ENCODE measurements at regions not wholly inside any gene's neighbourhood (a gene's known extent, or its start where the extent isn't known, plus 50 kb on each side); places are given as distances from the start of the nearest gene placed in this dataset.

DNA sequence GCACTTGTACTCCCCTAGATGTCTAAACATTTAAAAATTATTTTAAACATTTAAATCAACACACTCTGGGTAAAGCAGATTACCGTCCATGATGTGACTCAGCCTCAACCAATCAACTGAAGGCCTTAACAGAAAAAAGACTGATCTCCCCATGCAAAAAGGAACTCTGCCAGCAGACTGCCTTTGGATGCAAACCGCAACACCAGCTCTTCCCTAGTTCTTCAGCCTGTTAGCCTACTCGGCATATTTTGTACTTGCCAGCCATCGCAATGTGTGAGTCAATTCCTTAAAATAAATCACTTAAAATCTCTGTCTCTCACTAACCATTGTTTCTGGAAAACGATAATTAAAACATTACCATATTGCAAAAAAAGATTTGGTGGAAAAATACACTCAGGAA, 375.9 kb downstream of the RSL24D1 start:
- TF ChIP-seq, protein P1, sequence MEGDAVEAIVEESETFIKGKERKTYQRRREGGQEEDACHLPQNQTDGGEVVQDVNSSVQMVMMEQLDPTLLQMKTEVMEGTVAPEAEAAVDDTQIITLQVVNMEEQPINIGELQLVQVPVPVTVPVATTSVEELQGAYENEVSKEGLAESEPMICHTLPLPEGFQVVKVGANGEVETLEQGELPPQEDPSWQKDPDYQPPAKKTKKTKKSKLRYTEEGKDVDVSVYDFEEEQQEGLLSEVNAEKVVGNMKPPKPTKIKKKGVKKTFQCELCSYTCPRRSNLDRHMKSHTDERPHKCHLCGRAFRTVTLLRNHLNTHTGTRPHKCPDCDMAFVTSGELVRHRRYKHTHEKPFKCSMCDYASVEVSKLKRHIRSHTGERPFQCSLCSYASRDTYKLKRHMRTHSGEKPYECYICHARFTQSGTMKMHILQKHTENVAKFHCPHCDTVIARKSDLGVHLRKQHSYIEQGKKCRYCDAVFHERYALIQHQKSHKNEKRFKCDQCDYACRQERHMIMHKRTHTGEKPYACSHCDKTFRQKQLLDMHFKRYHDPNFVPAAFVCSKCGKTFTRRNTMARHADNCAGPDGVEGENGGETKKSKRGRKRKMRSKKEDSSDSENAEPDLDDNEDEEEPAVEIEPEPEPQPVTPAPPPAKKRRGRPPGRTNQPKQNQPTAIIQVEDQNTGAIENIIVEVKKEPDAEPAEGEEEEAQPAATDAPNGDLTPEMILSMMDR (IDR thresholded peaks at IDR 0.05), result no peak
- no peak for TF ChIP-seq EZH2 (IDR thresholded peaks at IDR 0.05)
